Endodermal cell (in vitro differentiated cells): ENCODE measurements at regions not wholly inside any gene's neighbourhood (a gene's known extent, or its start where the extent isn't known, plus 50 kb on each side); places are given as distances from the start of the nearest gene placed in this dataset.

Source experiments
- DNase-seq: peaks from one replicate; pipeline ENCODE4 v3.0.0-alpha.2; 2017
- H3K27ac ChIP-seq: 2 replicates; pipeline ENCODE4 v1.5.1; 2013; ENCODE audit warnings: mild to moderate bottlenecking, low read depth, low read length, moderate library complexity
- H3K27me3 ChIP-seq: 2 replicates; pipeline ENCODE4 v1.6.1; 2013; ENCODE audit warnings: mild to moderate bottlenecking, low read length, moderate library complexity; ENCODE audit not compliant: insufficient read depth, control insufficient read depth, poor library complexity, severe bottlenecking
- H3K36me3 ChIP-seq: 2 replicates; pipeline ENCODE4 v1.7.0; 2013; ENCODE audit warnings: mild to moderate bottlenecking, low read length, moderate library complexity; ENCODE audit not compliant: control insufficient read depth, insufficient read depth
- H3K4me1 ChIP-seq: one replicate; pipeline ENCODE4 v1.7.0; 2013; ENCODE audit warnings: low read length; ENCODE audit not compliant: control insufficient read depth, insufficient read depth
- H3K4me3 ChIP-seq: 2 replicates; pipeline ENCODE4 v1.5.1; 2013; ENCODE audit warnings: mild to moderate bottlenecking, low read length, moderate library complexity
- H3K9ac ChIP-seq: 2 replicates; pipeline ENCODE4 v1.6.1; 2013; ENCODE audit warnings: mild to moderate bottlenecking, low read length, moderate library complexity; ENCODE audit not compliant: poor library complexity, severe bottlenecking; ENCODE audit errors: extremely low read depth
- H3K9me3 ChIP-seq: 2 replicates; pipeline ENCODE4 v1.6.1; 2013; ENCODE audit warnings: mild to moderate bottlenecking, low read length, moderate library complexity; ENCODE audit not compliant: control insufficient read depth
- H3K27ac Mint-ChIP-seq: 2 replicates; pipeline ENCODE4 v1.8.0; 2020; ENCODE audit warnings: mixed read lengths
- H3K27me3 Mint-ChIP-seq: 2 replicates; pipeline ENCODE4 v1.8.0; 2021; ENCODE audit warnings: mild to moderate bottlenecking, mixed read lengths; ENCODE audit not compliant: insufficient read depth
- H3K36me3 Mint-ChIP-seq: 2 replicates; pipeline ENCODE4 v1.8.0; 2020; ENCODE audit warnings: low read depth, mixed read lengths
- H3K4me1 Mint-ChIP-seq: 2 replicates; pipeline ENCODE4 v1.8.0; 2020; ENCODE audit warnings: mixed read lengths
- H3K4me3 Mint-ChIP-seq: 2 replicates; pipeline ENCODE4 v1.8.0; 2020; ENCODE audit warnings: mild to moderate bottlenecking, moderate library complexity, mixed read lengths
- H3K9me3 Mint-ChIP-seq: 2 replicates; pipeline ENCODE4 v1.8.0; 2020; ENCODE audit warnings: mild to moderate bottlenecking, mixed read lengths
- WGBS, 2 experiments: methylation state at CpG; one replicate each; pipeline versions ENCODE4 v1.1.5 to v1.1.7; 2013; ENCODE audit warnings: missing lambda C conversion rate in 2 of 2, mixed read lengths in 1 of 2; ENCODE audit not compliant: insufficient coverage in 1 of 2, insufficient read length in 1 of 2; 5-methylcytosine and 5-hydroxymethylcytosine counted together
- TF ChIP-seq, protein P1 (sequence below): fragments of 200-600 bp; sonication (generic); conservative IDR thresholded peaks from 2 replicates; pipeline ENCODE4 v1.5.0; 2021; ENCODE audit warnings: antibody characterized with exemption, mild to moderate bottlenecking

DNA sequence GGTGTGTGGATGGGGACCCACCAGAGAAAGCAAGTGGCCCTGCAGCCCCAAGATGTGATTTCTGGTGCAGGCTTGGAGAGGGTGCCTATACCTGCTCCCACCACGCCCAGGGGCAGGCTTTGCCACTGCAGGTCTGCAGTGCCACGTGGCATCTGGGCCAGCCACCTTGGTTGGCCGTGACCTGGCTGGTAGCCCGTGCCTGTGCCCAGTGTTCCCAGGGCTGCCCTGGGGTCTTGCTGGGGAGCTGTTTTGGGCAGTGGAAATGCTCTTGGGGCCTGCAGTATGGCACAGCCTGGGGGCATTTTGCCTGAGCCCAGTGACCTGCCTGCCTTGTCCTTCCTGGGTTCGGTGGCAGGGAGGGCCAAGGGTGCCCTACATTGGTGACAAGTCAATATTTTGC, 203.4 kb downstream of the UBE3A start:
- H3K9me3 Mint-ChIP-seq: peaks cover 92% of the 10 kb centered on the region

DNA sequence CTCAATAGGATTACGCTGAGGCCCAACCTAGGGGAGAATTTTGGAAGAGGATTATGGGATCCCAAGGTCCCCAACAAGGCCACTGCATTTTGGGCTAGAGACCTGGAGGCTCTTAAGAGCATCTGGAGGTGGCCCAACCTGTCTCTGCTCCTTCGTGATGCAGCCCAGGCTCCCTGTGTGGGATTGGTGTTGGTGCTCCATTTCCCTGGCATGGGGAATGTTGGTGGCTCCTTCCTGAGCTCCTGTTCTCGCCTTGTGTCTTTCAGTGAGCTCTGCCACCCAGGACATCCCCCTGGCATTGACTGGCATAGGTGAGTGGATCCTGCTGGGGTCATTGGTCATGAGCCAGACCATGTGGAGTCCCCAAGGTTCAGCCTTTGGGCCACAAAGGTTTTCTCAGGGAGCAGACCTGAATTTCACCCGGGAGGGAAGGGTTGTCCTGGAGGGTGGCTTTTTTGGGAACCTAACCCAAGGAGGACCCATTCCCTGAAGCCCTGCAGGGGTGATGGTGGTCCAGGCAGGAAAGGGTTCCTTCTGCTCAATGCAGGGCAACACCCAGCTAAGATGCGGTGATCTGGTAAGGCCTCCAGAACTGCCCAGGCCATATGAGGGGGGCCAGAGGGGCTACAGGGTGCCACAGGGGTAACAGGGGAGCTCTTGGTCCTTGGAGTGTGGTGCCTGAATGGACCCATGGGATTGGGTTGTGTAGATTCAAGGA, 202.5 kb downstream of the UBE3A start:
- Histone ChIP-seq H3K27ac (no peak overlapping the region), H3K9me3 (no peaks in the 10 kb centered on the region), H3K27me3 (no peaks in the 10 kb centered on the region), H3K36me3 (no peaks in the 10 kb centered on the region), H3K4me3 (no peak overlapping the region), H3K4me1 (no peaks in the 10 kb centered on the region), H3K9ac (no peak overlapping the region)
- Mint-ChIP-seq H3K9me3 (peaks cover 92% of the 10 kb centered on the region), H3K27ac (no peak overlapping the region), H3K4me3 (no peak overlapping the region), H3K36me3 (no peaks in the 10 kb centered on the region), H3K27me3 (no peaks in the 10 kb centered on the region), H3K4me1 (no peaks in the 10 kb centered on the region)
- TF ChIP-seq, protein P1, sequence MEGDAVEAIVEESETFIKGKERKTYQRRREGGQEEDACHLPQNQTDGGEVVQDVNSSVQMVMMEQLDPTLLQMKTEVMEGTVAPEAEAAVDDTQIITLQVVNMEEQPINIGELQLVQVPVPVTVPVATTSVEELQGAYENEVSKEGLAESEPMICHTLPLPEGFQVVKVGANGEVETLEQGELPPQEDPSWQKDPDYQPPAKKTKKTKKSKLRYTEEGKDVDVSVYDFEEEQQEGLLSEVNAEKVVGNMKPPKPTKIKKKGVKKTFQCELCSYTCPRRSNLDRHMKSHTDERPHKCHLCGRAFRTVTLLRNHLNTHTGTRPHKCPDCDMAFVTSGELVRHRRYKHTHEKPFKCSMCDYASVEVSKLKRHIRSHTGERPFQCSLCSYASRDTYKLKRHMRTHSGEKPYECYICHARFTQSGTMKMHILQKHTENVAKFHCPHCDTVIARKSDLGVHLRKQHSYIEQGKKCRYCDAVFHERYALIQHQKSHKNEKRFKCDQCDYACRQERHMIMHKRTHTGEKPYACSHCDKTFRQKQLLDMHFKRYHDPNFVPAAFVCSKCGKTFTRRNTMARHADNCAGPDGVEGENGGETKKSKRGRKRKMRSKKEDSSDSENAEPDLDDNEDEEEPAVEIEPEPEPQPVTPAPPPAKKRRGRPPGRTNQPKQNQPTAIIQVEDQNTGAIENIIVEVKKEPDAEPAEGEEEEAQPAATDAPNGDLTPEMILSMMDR: no peak
- no peak for DNase-seq
- WGBS, 2 experiments: 71 to 100% methylated on average over 2 to 5 of the region's 5 CpGs

More for the DNA sequence above, 203.4 kb downstream of the UBE3A start:
- Mint-ChIP-seq H3K4me3 (no peak overlapping the region), H3K36me3 (no peaks in the 10 kb centered on the region), H3K4me1 (no peaks in the 10 kb centered on the region), H3K27ac (no peak overlapping the region), H3K27me3 (no peaks in the 10 kb centered on the region)
- Histone ChIP-seq H3K9ac (no peak overlapping the region), H3K36me3 (no peaks in the 10 kb centered on the region), H3K4me1 (no peaks in the 10 kb centered on the region), H3K9me3 (no peaks in the 10 kb centered on the region), H3K4me3 (no peak overlapping the region), H3K27me3 (no peaks in the 10 kb centered on the region), H3K27ac (no peak overlapping the region)
- no peak for DNase-seq
- TF ChIP-seq, protein P1: no peak
- WGBS, 2 experiments: 65 to 68% methylated on average over 3 to 5 of the region's 5 CpGs

GRCh38 chr15:25236861-25237155, 202.0 kb downstream of the UBE3A start:
- no peaks in the 10 kb centered on the region for H3K27me3 ChIP-seq
- WGBS, 2 experiments: 80 to 92% methylated on average over 2 to 3 of the region's 3 CpGs

More at GRCh38 chr15:25236861-25237155, 202.0 kb downstream of the UBE3A start:
- H3K9me3 ChIP-seq: no peaks in the 10 kb centered on the region
- TF ChIP-seq, protein P1: no peak
- H3K9ac ChIP-seq: no peak overlapping the region
- H3K36me3 Mint-ChIP-seq: no peaks in the 10 kb centered on the region
- no peak overlapping the region for H3K4me3 Mint-ChIP-seq
- no peaks in the 10 kb centered on the region for H3K4me1 ChIP-seq
- no peaks in the 10 kb centered on the region for H3K4me1 Mint-ChIP-seq
- H3K27ac Mint-ChIP-seq: no peak overlapping the region
- H3K9me3 Mint-ChIP-seq: peaks cover 92% of the 10 kb centered on the region
- no peak overlapping the region for H3K27ac ChIP-seq
- DNase-seq: no peak
- H3K4me3 ChIP-seq: no peak overlapping the region
- no peaks in the 10 kb centered on the region for H3K27me3 Mint-ChIP-seq
- H3K36me3 ChIP-seq: no peaks in the 10 kb centered on the region
